HCT116 (cell line): ENCODE measurements at regions not wholly inside any gene's neighbourhood (a gene's known extent, or its start where the extent isn't known, plus 50 kb on each side); places are given as distances from the start of the nearest gene placed in this dataset.
"Not testable (repeated sequence)": the region's sequence is repeated elsewhere in the genome, so short reads cannot be mapped to it uniquely, and the experiment has no call there.

Experiments used
- ATAC-seq: fragments of 200-7000 bp; cut with Tn5 transposase; 2 replicates; pipeline ENCODE4 v1.9.1; 2020; ENCODE audit warnings: mild to moderate bottlenecking, moderate library complexity
- BruUV-seq: library from RNA; stranded (reverse); fragments of 400-500 nt; replicated peaks from 2 replicates; lab custom pipeline; 2021; lab: Mats Ljungman, UMichigan
- CTCF ChIA-PET: fragments of 300-600 bp; sonication (Branson Sonifier 250); formaldehyde crosslinking; loops from one replicate; lab custom pipeline; 2021; ENCODE audit warnings: antibody characterized with exemption; lab: Charles Lee
- POLR2A ChIA-PET: fragments of 300-600, 350-600 bp; sonication (Branson Sonifier 250); formaldehyde crosslinking; loops from one replicate; lab custom pipeline; 2021; ENCODE audit warnings: antibody characterized with exemption; lab: Charles Lee
- RAD21 ChIA-PET, 2 experiments: fragments of 300-600 bp; sonication (Branson Sonifier 250); formaldehyde crosslinking; loops; one replicate each; lab custom pipeline; 2023; ENCODE audit warnings: low total read pairs in 2 of 2; ENCODE audit not compliant: uncharacterized antibody in 2 of 2, unreplicated experiment in 2 of 2, low non-redundant PET in 1 of 2; lab: Charles Lee
- DNase-seq: peaks from one replicate; pipeline ENCODE4 v3.0.0-alpha.2; 2010; ENCODE audit warnings: low read depth, low spot score
- H2AFZ ChIP-seq: fragments of 200-600 bp; shearing (Covaris generic), sonication (generic); 2 replicates; pipeline ENCODE4 v1.6.1; 2017; ENCODE audit warnings: low read depth, mixed run types, mixed read lengths, antibody characterized with exemption, low read length; ENCODE audit not compliant: poor library complexity, severe bottlenecking
- H3K27ac ChIP-seq: 2 replicates; pipeline ENCODE4 v1.5.1; 2012; ENCODE audit warnings: low read depth, low read length
- H3K27me3 ChIP-seq: fragments of 200-600 bp; sonication (generic); 2 replicates; pipeline ENCODE4 v1.6.1; 2016; ENCODE audit warnings: mixed run types, low read length, mixed read lengths; ENCODE audit not compliant: insufficient read depth
- H3K36me3 ChIP-seq, 2 experiments: fragments of 200-500 bp in 1 of 2; fragments of 200-600 bp in 1 of 2; sonication (Bioruptor generic) in 1 of 2; sonication (generic) in 1 of 2; 2 replicates each; pipeline versions ENCODE4 v1.5.1 to v1.6.1; 2014 to 2016; ENCODE audit warnings: low read length in 2 of 2, inconsistent platforms in 1 of 2, mixed read lengths in 1 of 2, mixed run types in 1 of 2; ENCODE audit not compliant: insufficient read depth in 2 of 2, control insufficient read depth in 1 of 2
- H3K4me1 ChIP-seq, 2 experiments: fragments of 200-600 bp in 1 of 2; sonication (generic) in 1 of 2; 2 replicates each; pipeline versions ENCODE4 v1.5.1 to v1.6.1; 2012 to 2017; ENCODE audit warnings: low read length in 2 of 2, inconsistent platforms in 1 of 2, mild to moderate bottlenecking in 1 of 2, mixed read lengths in 1 of 2, mixed run types in 1 of 2, moderate library complexity in 1 of 2; ENCODE audit not compliant: insufficient read depth in 2 of 2, control insufficient read depth in 1 of 2
- H3K4me2 ChIP-seq: fragments of 200-600 bp; sonication (generic); 2 replicates; pipeline ENCODE4 v1.6.1; 2017; ENCODE audit warnings: mixed run types, low read length, mixed read lengths
- H3K4me3 ChIP-seq, 2 experiments: fragments of 200-600 bp in 1 of 2; sonication (generic) in 1 of 2; replicated peaks in 1 of 2; 2 replicates each; pipeline ENCODE4 v1.5.1; 2011 to 2016; ENCODE audit warnings: low read length in 2 of 2, control low read depth in 1 of 2, low read depth in 1 of 2, mild to moderate bottlenecking in 1 of 2, mixed read lengths in 1 of 2, mixed run types in 1 of 2
- H3K79me2 ChIP-seq: fragments of 200-600 bp; sonication (generic); 2 replicates; pipeline ENCODE4 v1.6.1; 2017; ENCODE audit warnings: mild to moderate bottlenecking, mixed run types, low read length, moderate library complexity, mixed read lengths; ENCODE audit not compliant: insufficient read depth
- H3K9ac ChIP-seq: fragments of 200-600 bp; sonication (generic); 2 replicates; pipeline ENCODE4 v1.6.1; 2016; ENCODE audit warnings: low read length, mixed read lengths
- H3K9me2 ChIP-seq: fragments of 200-600 bp; sonication (generic), shearing (Covaris generic); 2 replicates; pipeline ENCODE4 v1.6.1; 2017; ENCODE audit warnings: mixed run types, mild to moderate bottlenecking, moderate library complexity; ENCODE audit not compliant: insufficient read depth
- H3K9me3 ChIP-seq, 2 experiments: fragments of 200-500 bp in 1 of 2; fragments of 200-600 bp in 1 of 2; sonication (Bioruptor generic) in 1 of 2; sonication (generic) in 1 of 2; 2 replicates each; pipeline ENCODE4 v1.6.1; 2014 to 2017; ENCODE audit warnings: low read length in 2 of 2, mixed read lengths in 2 of 2, inconsistent platforms in 1 of 2, low read depth in 1 of 2, mild to moderate bottlenecking in 1 of 2, mixed run types in 1 of 2, moderate library complexity in 1 of 2; ENCODE audit not compliant: control insufficient read depth in 1 of 2, insufficient read depth in 1 of 2
- H4K20me1 ChIP-seq: fragments of 200-600 bp; sonication (generic), shearing (Covaris generic); 2 replicates; pipeline ENCODE4 v1.6.1; 2017; ENCODE audit warnings: mixed run types, mild to moderate bottlenecking, moderate library complexity; ENCODE audit not compliant: insufficient read depth
- CBX3 ChIP-seq: IDR thresholded peaks from 2 replicates; pipeline ENCODE4 v1.6.1; 2012; ENCODE audit warnings: low read depth
- CEBPB ChIP-seq: IDR thresholded peaks from 2 replicates; pipeline ENCODE4 v1.6.1; 2012; ENCODE audit warnings: low read depth
- EGR1 ChIP-seq: IDR thresholded peaks from 2 replicates; pipeline ENCODE4 v1.6.1; 2012; ENCODE audit warnings: low read depth
- ELF1 ChIP-seq: IDR thresholded peaks from 2 replicates; pipeline ENCODE4 v1.6.1; 2012; ENCODE audit warnings: low read depth, borderline replicate concordance
- EZH2phosphoT487 ChIP-seq: fragments of 200-600 bp; IDR thresholded peaks from 2 replicates; pipeline ENCODE4 v1.6.1; 2018; ENCODE audit warnings: antibody characterized with exemption, borderline replicate concordance
- JUND ChIP-seq: IDR thresholded peaks from 2 replicates; pipeline ENCODE4 v1.6.1; 2012
- POLR2A ChIP-seq: IDR thresholded peaks from 2 replicates; pipeline ENCODE4 v1.7.0; 2011; ENCODE audit warnings: borderline replicate concordance; ENCODE audit not compliant: insufficient read depth, insufficient read length; ENCODE audit errors: extremely low read depth
- POLR2AphosphoS5 ChIP-seq: IDR thresholded peaks from 2 replicates; pipeline ENCODE4 v1.6.1; 2011; ENCODE audit warnings: mild to moderate bottlenecking, low read depth, low read length, moderate library complexity
- RAD21 ChIP-seq: IDR thresholded peaks from 2 replicates; pipeline ENCODE4 v1.6.1; 2012; ENCODE audit warnings: low read depth, mild to moderate bottlenecking
- SP1 ChIP-seq: IDR thresholded peaks from 2 replicates; pipeline ENCODE4 v1.6.1; 2012; ENCODE audit warnings: low read depth
- TCF7L2 ChIP-seq: IDR thresholded peaks from 2 replicates; pipeline ENCODE4 v1.7.0; 2011; ENCODE audit warnings: borderline replicate concordance, inconsistent platforms; ENCODE audit not compliant: insufficient read depth, insufficient read length; ENCODE audit errors: extremely low read depth
- YY1 ChIP-seq: IDR thresholded peaks from 2 replicates; pipeline ENCODE4 v1.6.1; 2011; ENCODE audit warnings: low read length, low read depth, moderate library complexity, mild to moderate bottlenecking; ENCODE audit not compliant: insufficient replicate concordance; ENCODE audit errors: extremely low read depth
- ZFX ChIP-seq: fragments of 450-650 bp; IDR thresholded peaks from 2 replicates; pipeline ENCODE4 v1.6.1; 2017
- ZNF274 ChIP-seq: fragments of 200-500 bp; sonication (Bioruptor generic); IDR thresholded peaks from 2 replicates; pipeline ENCODE4 v1.6.1; 2014; ENCODE audit warnings: mild to moderate bottlenecking, low read depth, low read length, inconsistent platforms
- intact Hi-C: fragments of 100-400 bp; cut with micrococcal nuclease; formaldehyde crosslinking; loops from 2 replicates; pipeline ENCODE4 v1.10.0; 2022
- TF ChIP-seq, protein P1 (sequence below): IDR thresholded peaks from 2 replicates; pipeline ENCODE4 v1.6.1; 2012; ENCODE audit warnings: low read depth
- TF ChIP-seq, protein P2 (sequence below): IDR thresholded peaks from 2 replicates; pipeline ENCODE4 v1.6.1; 2012
- TF ChIP-seq, protein P3 (sequence below): IDR thresholded peaks from 2 replicates; pipeline ENCODE4 v1.6.1; 2012
- TF ChIP-seq, protein P4 (sequence below), 3 experiments: fragments of 200-600 bp in 1 of 3; sonication (generic) in 1 of 3; IDR thresholded peaks in 2 of 3; conservative IDR thresholded peaks in 1 of 3; 2 replicates each; pipeline ENCODE4 v1.5.1; 2012 to 2017; ENCODE audit warnings: low read depth in 2 of 3, low read length in 2 of 3, antibody characterized with exemption in 1 of 3, borderline replicate concordance in 1 of 3, control low read depth in 1 of 3, mild to moderate bottlenecking in 1 of 3, mixed read lengths in 1 of 3, mixed run types in 1 of 3, moderate library complexity in 1 of 3; ENCODE audit not compliant: insufficient read depth in 1 of 3

DNA sequence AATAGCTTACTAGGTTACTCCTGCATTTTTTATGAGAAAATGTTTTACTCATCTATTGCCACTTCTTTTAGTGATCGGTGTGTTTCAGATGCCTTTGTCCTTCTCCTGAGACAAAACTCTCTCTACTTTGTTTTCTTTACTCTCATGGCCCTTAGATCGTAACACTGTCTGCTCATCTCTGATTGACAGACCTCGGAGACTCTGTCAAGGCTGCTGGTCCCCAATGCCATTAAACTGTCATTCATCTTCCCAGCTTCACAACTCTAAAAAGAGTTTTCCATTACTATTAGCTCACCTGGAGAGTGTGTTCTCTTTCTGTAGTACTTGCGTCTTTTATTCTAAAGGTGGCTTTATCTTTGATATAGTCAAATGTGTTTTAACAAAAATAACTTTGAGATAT is 765.2 kb downstream of the SLITRK1 start:
- no peak for DNase-seq
- ChIA-PET CTCF (no interaction called here), RAD21 (no interaction called here), POLR2A (no interaction called here)
- H3K9ac ChIP-seq = no peak overlapping the region
- no peak overlapping the region for H3K4me3 ChIP-seq
- no peak overlapping the region for H3K4me2 ChIP-seq
- H4K20me1 ChIP-seq = no peaks in the 10 kb centered on the region
- H3K9me2 ChIP-seq = no peaks in the 10 kb centered on the region
- no peak overlapping the region for H3K27ac ChIP-seq
- no peak overlapping the region for H2AFZ ChIP-seq
- H3K79me2 ChIP-seq = no peaks in the 10 kb centered on the region
- H3K27me3 ChIP-seq = no peaks in the 10 kb centered on the region
- ATAC-seq = no peak
- BruUV-seq = no TSS peak
- no peaks in the 10 kb centered on the region for H3K9me3 ChIP-seq
- no peaks in the 10 kb centered on the region for H3K4me1 ChIP-seq
- TF ChIP-seq CEBPB (no peak), EGR1 (no peak), POLR2A (no peak), ELF1 (no peak), RAD21 (no peak), EZH2phosphoT487 (no peak), CBX3 (no peak), YY1 (no peak), ZNF274 (no peak), JUND (no peak), SP1 (no peak), ZFX (no peak), POLR2AphosphoS5 (no peak), TCF7L2 (no peak)
- TF ChIP-seq, protein P1, sequence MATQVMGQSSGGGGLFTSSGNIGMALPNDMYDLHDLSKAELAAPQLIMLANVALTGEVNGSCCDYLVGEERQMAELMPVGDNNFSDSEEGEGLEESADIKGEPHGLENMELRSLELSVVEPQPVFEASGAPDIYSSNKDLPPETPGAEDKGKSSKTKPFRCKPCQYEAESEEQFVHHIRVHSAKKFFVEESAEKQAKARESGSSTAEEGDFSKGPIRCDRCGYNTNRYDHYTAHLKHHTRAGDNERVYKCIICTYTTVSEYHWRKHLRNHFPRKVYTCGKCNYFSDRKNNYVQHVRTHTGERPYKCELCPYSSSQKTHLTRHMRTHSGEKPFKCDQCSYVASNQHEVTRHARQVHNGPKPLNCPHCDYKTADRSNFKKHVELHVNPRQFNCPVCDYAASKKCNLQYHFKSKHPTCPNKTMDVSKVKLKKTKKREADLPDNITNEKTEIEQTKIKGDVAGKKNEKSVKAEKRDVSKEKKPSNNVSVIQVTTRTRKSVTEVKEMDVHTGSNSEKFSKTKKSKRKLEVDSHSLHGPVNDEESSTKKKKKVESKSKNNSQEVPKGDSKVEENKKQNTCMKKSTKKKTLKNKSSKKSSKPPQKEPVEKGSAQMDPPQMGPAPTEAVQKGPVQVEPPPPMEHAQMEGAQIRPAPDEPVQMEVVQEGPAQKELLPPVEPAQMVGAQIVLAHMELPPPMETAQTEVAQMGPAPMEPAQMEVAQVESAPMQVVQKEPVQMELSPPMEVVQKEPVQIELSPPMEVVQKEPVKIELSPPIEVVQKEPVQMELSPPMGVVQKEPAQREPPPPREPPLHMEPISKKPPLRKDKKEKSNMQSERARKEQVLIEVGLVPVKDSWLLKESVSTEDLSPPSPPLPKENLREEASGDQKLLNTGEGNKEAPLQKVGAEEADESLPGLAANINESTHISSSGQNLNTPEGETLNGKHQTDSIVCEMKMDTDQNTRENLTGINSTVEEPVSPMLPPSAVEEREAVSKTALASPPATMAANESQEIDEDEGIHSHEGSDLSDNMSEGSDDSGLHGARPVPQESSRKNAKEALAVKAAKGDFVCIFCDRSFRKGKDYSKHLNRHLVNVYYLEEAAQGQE = no peak
- TF ChIP-seq, protein P2, sequence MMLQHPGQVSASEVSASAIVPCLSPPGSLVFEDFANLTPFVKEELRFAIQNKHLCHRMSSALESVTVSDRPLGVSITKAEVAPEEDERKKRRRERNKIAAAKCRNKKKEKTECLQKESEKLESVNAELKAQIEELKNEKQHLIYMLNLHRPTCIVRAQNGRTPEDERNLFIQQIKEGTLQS = no peak
- TF ChIP-seq, protein P3, sequence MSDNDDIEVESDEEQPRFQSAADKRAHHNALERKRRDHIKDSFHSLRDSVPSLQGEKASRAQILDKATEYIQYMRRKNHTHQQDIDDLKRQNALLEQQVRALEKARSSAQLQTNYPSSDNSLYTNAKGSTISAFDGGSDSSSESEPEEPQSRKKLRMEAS = no peak
- TF ChIP-seq, protein P4, sequence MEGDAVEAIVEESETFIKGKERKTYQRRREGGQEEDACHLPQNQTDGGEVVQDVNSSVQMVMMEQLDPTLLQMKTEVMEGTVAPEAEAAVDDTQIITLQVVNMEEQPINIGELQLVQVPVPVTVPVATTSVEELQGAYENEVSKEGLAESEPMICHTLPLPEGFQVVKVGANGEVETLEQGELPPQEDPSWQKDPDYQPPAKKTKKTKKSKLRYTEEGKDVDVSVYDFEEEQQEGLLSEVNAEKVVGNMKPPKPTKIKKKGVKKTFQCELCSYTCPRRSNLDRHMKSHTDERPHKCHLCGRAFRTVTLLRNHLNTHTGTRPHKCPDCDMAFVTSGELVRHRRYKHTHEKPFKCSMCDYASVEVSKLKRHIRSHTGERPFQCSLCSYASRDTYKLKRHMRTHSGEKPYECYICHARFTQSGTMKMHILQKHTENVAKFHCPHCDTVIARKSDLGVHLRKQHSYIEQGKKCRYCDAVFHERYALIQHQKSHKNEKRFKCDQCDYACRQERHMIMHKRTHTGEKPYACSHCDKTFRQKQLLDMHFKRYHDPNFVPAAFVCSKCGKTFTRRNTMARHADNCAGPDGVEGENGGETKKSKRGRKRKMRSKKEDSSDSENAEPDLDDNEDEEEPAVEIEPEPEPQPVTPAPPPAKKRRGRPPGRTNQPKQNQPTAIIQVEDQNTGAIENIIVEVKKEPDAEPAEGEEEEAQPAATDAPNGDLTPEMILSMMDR (IDR thresholded peaks at IDR 0.05 in 2 of 3, conservative IDR thresholded peaks at IDR 0.05 in 1 of 3; ENCODE audit: borderline replicate concordance in 1 of 3, insufficient read depth in 1 of 3, low read depth in 2 of 3, low read length in 2 of 3) = no peak
- H3K36me3 ChIP-seq = no peaks in the 10 kb centered on the region
- intact Hi-C loops = no loop called here

DNA sequence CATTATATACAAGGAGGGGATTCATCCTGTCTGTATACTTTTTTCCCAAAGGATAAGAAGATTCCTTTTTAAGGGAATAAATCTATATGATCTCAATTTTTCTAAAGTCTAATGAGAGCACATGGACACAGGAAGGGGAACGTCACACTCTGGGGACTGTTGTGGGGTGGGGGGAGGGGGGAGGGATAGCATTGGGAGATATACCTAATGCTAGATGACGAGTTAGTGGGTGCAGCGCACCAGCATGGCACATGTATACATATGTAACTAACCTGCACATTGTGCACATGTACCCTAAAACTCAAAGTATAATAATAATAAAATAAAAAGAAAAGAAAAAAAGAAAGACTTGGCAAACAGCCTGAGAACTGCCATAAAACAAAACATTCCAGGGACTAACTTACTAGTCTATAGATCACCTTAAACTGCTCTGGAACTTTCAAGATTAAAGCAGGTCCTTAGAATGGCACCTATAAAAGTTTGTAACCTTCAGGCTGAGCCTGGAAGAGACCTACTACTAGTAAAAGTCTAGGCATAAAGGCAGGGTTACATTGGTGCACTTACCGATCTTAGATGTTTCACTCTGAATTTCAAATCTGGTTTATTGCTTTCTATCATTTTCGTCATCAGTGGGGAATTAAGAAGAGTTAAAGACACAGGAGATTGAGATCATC is 780.6 kb downstream of the SLITRK1 start:
- RAD21 ChIA-PET, H3K27ac ChIP-seq, H3K4me2 ChIP-seq: not testable (repeated sequence)

More for the DNA sequence above, 780.6 kb downstream of the SLITRK1 start:
- H3K27me3 ChIP-seq, ATAC-seq, H4K20me1 ChIP-seq, intact Hi-C loops, POLR2A ChIA-PET, H3K79me2 ChIP-seq, H3K9me3 ChIP-seq, BruUV-seq, H3K9me2 ChIP-seq, H3K36me3 ChIP-seq, CTCF ChIA-PET, H3K4me1 ChIP-seq, H3K4me3 ChIP-seq, H2AFZ ChIP-seq, DNase-seq, H3K9ac ChIP-seq: not testable (repeated sequence)
